WTC11 (cell line): ENCODE measurements at regions not wholly inside any gene's neighbourhood (a gene's known extent, or its start where the extent isn't known, plus 50 kb on each side); places are given as distances from the start of the nearest gene placed in this dataset.

Source experiments
- ATAC-seq: fragments of 200-7000 bp; cut with Tn5 transposase; 2 replicates; pipeline ENCODE4 v1.10.0; 2021; ENCODE audit warnings: mild to moderate bottlenecking, moderate library complexity
- CTCF ChIA-PET: fragments of 300-600 bp; sonication (Branson Sonifier 250); formaldehyde crosslinking; loops from one replicate; lab custom pipeline; 2021; ENCODE audit warnings: antibody characterized with exemption; lab: Charles Lee
- POLR2A ChIA-PET: fragments of 350-600 bp; sonication (Branson Sonifier 250); formaldehyde crosslinking; loops from one replicate; lab custom pipeline; 2021; ENCODE audit warnings: antibody characterized with exemption; lab: Charles Lee
- DNase-seq: peaks from one replicate; pipeline ENCODE4 v3.0.0; 2021; ENCODE audit warnings: low spot score
- H3K27ac Mint-ChIP-seq: 2 replicates; pipeline ENCODE4 v1.8.0; 2021; ENCODE audit warnings: mixed read lengths
- H3K27me3 Mint-ChIP-seq: 2 replicates; pipeline ENCODE4 v1.8.0; 2021; ENCODE audit warnings: low read depth, mild to moderate bottlenecking, moderate library complexity, mixed read lengths
- H3K36me3 Mint-ChIP-seq: 2 replicates; pipeline ENCODE4 v1.8.0; 2021; ENCODE audit warnings: mixed read lengths
- H3K4me1 Mint-ChIP-seq: 2 replicates; pipeline ENCODE4 v1.8.0; 2022; ENCODE audit warnings: mixed read lengths
- H3K4me3 Mint-ChIP-seq: 2 replicates; pipeline ENCODE4 v1.8.0; 2021; ENCODE audit warnings: mild to moderate bottlenecking, moderate library complexity, mixed read lengths
- H3K9me3 Mint-ChIP-seq: 2 replicates; pipeline ENCODE4 v1.8.0; 2021; ENCODE audit warnings: mixed read lengths
- CBFB ChIP-seq: sonication (generic); formaldehyde crosslinking; IDR thresholded peaks from 2 replicates; pipeline ENCODE4 v1.8.1; 2022; ENCODE audit warnings: mild to moderate bottlenecking, low read depth, missing genetic modification reagents
- GABPB1 ChIP-seq: sonication (generic); formaldehyde crosslinking; IDR thresholded peaks from 2 replicates; pipeline ENCODE4 v1.8.1; 2023; ENCODE audit warnings: mild to moderate bottlenecking, missing genetic modification reagents
- GTF2I ChIP-seq: fragments of 250-450 bp; sonication (Bioruptor Pico); conservative IDR thresholded peaks from 2 replicates; pipeline ENCODE4 v1.4.0; 2021; ENCODE audit warnings: mild to moderate bottlenecking
- HMGA2 ChIP-seq: fragments of 250-450 bp; sonication (Bioruptor Pico); IDR thresholded peaks from 2 replicates; pipeline ENCODE4 v1.4.0; 2021; ENCODE audit warnings: mild to moderate bottlenecking, moderate library complexity
- KAT7 ChIP-seq: sonication (generic); formaldehyde crosslinking; IDR thresholded peaks from 2 replicates; pipeline ENCODE4 v1.8.1; 2023; ENCODE audit warnings: missing genetic modification reagents, mild to moderate bottlenecking, borderline replicate concordance
- NFATC4 ChIP-seq: fragments of 250-450 bp; sonication (Bioruptor Pico); IDR thresholded peaks from 2 replicates; pipeline ENCODE4 v1.9.0; 2021; ENCODE audit warnings: mild to moderate bottlenecking
- SMAD4 ChIP-seq: sonication (generic); formaldehyde crosslinking; IDR thresholded peaks from 2 replicates; pipeline ENCODE4 v1.8.0; 2022; ENCODE audit warnings: mild to moderate bottlenecking, missing genetic modification reagents
- ZNF416 ChIP-seq: fragments of 250-450 bp; sonication (Bioruptor Pico); IDR thresholded peaks from 2 replicates; pipeline ENCODE4 v1.9.0; 2021; ENCODE audit warnings: mild to moderate bottlenecking, inconsistent platforms
- TF ChIP-seq, protein P1 (sequence below): sonication (generic); formaldehyde crosslinking; IDR thresholded peaks from 2 replicates; pipeline ENCODE4 v1.8.0; 2023; ENCODE audit warnings: missing genetic modification reagents, mild to moderate bottlenecking, borderline replicate concordance
- TF ChIP-seq, protein P2 (sequence below): fragments of 250-450 bp; sonication (Bioruptor Pico); IDR thresholded peaks from 2 replicates; pipeline ENCODE4 v1.9.0; 2021; ENCODE audit warnings: mild to moderate bottlenecking, borderline replicate concordance
- TF ChIP-seq, protein P3 (sequence below): fragments of 250-450 bp; sonication (Bioruptor Pico); IDR thresholded peaks from 2 replicates; pipeline ENCODE4 v1.8.0; 2021; ENCODE audit warnings: mild to moderate bottlenecking
- TF ChIP-seq, protein P4 (sequence below): sonication (generic); formaldehyde crosslinking; conservative IDR thresholded peaks from 2 replicates; pipeline ENCODE4 v1.8.1; 2023; ENCODE audit warnings: mild to moderate bottlenecking, low read depth, missing genetic modification reagents, moderate library complexity
- TF ChIP-seq, protein P5 (sequence below): sonication (generic); formaldehyde crosslinking; IDR thresholded peaks from 2 replicates; pipeline ENCODE4 v1.8.0; 2022; ENCODE audit warnings: mild to moderate bottlenecking, missing genetic modification reagents
- TF ChIP-seq, protein P6 (sequence below): sonication (generic); formaldehyde crosslinking; IDR thresholded peaks from 2 replicates; pipeline ENCODE4 v1.8.1; 2023; ENCODE audit warnings: mild to moderate bottlenecking, missing genetic modification reagents

DNA sequence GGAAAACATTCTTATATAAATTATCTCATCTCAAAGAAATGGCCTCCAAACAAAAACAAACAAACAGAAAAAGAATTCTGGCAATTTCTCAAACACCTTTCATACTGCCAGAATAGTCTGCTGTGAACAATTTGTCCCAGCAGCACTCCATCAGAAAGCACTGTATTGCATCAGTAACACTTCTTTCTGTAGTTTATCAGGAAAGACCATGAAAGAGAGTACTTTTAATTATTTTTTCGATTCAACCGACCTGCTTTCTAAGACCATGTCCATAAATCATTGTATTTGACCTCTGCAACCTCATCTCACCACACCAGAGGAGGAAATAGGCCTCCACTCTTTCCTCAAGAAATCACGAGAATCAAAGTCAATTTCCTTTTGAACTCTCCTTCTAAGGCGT, 1579.9 kb downstream of the MRPL39 start (continued):
- TF ChIP-seq, protein P1, sequence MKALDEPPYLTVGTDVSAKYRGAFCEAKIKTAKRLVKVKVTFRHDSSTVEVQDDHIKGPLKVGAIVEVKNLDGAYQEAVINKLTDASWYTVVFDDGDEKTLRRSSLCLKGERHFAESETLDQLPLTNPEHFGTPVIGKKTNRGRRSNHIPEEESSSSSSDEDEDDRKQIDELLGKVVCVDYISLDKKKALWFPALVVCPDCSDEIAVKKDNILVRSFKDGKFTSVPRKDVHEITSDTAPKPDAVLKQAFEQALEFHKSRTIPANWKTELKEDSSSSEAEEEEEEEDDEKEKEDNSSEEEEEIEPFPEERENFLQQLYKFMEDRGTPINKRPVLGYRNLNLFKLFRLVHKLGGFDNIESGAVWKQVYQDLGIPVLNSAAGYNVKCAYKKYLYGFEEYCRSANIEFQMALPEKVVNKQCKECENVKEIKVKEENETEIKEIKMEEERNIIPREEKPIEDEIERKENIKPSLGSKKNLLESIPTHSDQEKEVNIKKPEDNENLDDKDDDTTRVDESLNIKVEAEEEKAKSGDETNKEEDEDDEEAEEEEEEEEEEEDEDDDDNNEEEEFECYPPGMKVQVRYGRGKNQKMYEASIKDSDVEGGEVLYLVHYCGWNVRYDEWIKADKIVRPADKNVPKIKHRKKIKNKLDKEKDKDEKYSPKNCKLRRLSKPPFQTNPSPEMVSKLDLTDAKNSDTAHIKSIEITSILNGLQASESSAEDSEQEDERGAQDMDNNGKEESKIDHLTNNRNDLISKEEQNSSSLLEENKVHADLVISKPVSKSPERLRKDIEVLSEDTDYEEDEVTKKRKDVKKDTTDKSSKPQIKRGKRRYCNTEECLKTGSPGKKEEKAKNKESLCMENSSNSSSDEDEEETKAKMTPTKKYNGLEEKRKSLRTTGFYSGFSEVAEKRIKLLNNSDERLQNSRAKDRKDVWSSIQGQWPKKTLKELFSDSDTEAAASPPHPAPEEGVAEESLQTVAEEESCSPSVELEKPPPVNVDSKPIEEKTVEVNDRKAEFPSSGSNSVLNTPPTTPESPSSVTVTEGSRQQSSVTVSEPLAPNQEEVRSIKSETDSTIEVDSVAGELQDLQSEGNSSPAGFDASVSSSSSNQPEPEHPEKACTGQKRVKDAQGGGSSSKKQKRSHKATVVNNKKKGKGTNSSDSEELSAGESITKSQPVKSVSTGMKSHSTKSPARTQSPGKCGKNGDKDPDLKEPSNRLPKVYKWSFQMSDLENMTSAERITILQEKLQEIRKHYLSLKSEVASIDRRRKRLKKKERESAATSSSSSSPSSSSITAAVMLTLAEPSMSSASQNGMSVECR (CRISPR knock-in tag), result no peak
- no peak for TF ChIP-seq GTF2I (CRISPR knock-in tag)
- TF ChIP-seq, protein P2, sequence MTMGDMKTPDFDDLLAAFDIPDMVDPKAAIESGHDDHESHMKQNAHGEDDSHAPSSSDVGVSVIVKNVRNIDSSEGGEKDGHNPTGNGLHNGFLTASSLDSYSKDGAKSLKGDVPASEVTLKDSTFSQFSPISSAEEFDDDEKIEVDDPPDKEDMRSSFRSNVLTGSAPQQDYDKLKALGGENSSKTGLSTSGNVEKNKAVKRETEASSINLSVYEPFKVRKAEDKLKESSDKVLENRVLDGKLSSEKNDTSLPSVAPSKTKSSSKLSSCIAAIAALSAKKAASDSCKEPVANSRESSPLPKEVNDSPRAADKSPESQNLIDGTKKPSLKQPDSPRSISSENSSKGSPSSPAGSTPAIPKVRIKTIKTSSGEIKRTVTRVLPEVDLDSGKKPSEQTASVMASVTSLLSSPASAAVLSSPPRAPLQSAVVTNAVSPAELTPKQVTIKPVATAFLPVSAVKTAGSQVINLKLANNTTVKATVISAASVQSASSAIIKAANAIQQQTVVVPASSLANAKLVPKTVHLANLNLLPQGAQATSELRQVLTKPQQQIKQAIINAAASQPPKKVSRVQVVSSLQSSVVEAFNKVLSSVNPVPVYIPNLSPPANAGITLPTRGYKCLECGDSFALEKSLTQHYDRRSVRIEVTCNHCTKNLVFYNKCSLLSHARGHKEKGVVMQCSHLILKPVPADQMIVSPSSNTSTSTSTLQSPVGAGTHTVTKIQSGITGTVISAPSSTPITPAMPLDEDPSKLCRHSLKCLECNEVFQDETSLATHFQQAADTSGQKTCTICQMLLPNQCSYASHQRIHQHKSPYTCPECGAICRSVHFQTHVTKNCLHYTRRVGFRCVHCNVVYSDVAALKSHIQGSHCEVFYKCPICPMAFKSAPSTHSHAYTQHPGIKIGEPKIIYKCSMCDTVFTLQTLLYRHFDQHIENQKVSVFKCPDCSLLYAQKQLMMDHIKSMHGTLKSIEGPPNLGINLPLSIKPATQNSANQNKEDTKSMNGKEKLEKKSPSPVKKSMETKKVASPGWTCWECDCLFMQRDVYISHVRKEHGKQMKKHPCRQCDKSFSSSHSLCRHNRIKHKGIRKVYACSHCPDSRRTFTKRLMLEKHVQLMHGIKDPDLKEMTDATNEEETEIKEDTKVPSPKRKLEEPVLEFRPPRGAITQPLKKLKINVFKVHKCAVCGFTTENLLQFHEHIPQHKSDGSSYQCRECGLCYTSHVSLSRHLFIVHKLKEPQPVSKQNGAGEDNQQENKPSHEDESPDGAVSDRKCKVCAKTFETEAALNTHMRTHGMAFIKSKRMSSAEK (CRISPR knock-in tag), result no peak
- TF ChIP-seq, protein P3, sequence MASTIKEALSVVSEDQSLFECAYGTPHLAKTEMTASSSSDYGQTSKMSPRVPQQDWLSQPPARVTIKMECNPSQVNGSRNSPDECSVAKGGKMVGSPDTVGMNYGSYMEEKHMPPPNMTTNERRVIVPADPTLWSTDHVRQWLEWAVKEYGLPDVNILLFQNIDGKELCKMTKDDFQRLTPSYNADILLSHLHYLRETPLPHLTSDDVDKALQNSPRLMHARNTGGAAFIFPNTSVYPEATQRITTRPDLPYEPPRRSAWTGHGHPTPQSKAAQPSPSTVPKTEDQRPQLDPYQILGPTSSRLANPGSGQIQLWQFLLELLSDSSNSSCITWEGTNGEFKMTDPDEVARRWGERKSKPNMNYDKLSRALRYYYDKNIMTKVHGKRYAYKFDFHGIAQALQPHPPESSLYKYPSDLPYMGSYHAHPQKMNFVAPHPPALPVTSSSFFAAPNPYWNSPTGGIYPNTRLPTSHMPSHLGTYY (CRISPR knock-in tag), result no peak
- no peak for TF ChIP-seq KAT7 (CRISPR knock-in tag)

DNA sequence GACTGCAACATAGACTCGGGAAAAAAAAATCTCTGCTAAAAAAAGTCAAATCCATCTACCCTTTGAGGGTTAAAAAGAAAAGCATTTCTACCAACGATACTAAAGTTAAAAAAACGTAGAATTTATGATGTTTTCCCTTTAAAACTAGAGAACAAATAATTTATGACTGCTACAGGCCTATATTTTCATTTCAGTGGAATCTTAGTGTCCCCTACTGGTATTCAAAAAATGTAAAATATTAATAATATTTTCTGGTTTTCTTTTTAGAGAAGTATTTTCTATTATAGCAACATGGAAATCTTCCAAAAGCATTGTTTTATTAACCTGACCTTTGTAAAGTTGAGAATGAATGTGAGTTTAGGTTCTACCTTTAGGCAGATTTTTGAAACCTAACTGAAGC, 1582.2 kb downstream of the MRPL39 start:
- Mint-ChIP-seq H3K9me3 (peaks cover 36% of the 10 kb centered on the region), H3K4me3 (no peak overlapping the region), H3K27me3 (no peaks in the 10 kb centered on the region), H3K36me3 (peaks cover 29% of the 10 kb centered on the region), H3K4me1 (no peaks in the 10 kb centered on the region), H3K27ac (no peak overlapping the region)
- ChIA-PET POLR2A (no interaction called here), CTCF (no interaction called here)
- DNase-seq (no peak), ATAC-seq (no peak)
- no peak for TF ChIP-seq GABPB1 (CRISPR knock-in tag)
- TF ChIP-seq SMAD4 (CRISPR knock-in tag), result no peak
- TF ChIP-seq CBFB, result no peak
- TF ChIP-seq NFATC4 (CRISPR knock-in tag), result no peak
- TF ChIP-seq, protein P4, sequence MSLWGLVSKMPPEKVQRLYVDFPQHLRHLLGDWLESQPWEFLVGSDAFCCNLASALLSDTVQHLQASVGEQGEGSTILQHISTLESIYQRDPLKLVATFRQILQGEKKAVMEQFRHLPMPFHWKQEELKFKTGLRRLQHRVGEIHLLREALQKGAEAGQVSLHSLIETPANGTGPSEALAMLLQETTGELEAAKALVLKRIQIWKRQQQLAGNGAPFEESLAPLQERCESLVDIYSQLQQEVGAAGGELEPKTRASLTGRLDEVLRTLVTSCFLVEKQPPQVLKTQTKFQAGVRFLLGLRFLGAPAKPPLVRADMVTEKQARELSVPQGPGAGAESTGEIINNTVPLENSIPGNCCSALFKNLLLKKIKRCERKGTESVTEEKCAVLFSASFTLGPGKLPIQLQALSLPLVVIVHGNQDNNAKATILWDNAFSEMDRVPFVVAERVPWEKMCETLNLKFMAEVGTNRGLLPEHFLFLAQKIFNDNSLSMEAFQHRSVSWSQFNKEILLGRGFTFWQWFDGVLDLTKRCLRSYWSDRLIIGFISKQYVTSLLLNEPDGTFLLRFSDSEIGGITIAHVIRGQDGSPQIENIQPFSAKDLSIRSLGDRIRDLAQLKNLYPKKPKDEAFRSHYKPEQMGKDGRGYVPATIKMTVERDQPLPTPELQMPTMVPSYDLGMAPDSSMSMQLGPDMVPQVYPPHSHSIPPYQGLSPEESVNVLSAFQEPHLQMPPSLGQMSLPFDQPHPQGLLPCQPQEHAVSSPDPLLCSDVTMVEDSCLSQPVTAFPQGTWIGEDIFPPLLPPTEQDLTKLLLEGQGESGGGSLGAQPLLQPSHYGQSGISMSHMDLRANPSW (CRISPR knock-in tag), result no peak
- TF ChIP-seq, protein P5, sequence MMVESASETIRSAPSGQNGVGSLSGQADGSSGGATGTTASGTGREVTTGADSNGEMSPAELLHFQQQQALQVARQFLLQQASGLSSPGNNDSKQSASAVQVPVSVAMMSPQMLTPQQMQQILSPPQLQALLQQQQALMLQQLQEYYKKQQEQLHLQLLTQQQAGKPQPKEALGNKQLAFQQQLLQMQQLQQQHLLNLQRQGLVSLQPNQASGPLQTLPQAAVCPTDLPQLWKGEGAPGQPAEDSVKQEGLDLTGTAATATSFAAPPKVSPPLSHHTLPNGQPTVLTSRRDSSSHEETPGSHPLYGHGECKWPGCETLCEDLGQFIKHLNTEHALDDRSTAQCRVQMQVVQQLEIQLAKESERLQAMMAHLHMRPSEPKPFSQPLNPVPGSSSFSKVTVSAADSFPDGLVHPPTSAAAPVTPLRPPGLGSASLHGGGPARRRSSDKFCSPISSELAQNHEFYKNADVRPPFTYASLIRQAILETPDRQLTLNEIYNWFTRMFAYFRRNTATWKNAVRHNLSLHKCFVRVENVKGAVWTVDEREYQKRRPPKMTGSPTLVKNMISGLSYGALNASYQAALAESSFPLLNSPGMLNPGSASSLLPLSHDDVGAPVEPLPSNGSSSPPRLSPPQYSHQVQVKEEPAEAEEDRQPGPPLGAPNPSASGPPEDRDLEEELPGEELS (CRISPR knock-in tag), result no peak
- TF ChIP-seq, protein P1 (CRISPR knock-in tag), result no peak
- TF ChIP-seq, protein P6, sequence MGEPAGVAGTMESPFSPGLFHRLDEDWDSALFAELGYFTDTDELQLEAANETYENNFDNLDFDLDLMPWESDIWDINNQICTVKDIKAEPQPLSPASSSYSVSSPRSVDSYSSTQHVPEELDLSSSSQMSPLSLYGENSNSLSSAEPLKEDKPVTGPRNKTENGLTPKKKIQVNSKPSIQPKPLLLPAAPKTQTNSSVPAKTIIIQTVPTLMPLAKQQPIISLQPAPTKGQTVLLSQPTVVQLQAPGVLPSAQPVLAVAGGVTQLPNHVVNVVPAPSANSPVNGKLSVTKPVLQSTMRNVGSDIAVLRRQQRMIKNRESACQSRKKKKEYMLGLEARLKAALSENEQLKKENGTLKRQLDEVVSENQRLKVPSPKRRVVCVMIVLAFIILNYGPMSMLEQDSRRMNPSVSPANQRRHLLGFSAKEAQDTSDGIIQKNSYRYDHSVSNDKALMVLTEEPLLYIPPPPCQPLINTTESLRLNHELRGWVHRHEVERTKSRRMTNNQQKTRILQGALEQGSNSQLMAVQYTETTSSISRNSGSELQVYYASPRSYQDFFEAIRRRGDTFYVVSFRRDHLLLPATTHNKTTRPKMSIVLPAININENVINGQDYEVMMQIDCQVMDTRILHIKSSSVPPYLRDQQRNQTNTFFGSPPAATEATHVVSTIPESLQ (CRISPR knock-in tag), result no peak
- TF ChIP-seq HMGA2, result no peak
- no peak for TF ChIP-seq ZNF416 (CRISPR knock-in tag)
